ENCODE measurements at regions not wholly inside any gene's neighbourhood (a gene's known extent, or its start where the extent isn't known, plus 50 kb on each side); places are given as distances from the start of the nearest gene placed in this dataset.

- Histone ChIP-seq H3K4me3 (no peak overlapping the region), H3K27ac (no peak overlapping the region), H3K27me3 (no peaks in the 10 kb centered on the region), H3K9ac (no peak overlapping the region), H3K9me3 (replicated peaks in 1 of 11) (0 out of 22 replicates have a peak, but pooled peaks cover 0 to 4% (median 0%) of the 10 kb centered on the region in 11 experiments), H3K36me3 (no peaks in the 10 kb centered on the region), H3K4me1 (peaks cover 0 to 8% (median 0%) of the 10 kb centered on the region in 10 experiments; a peak in 6 of 20 replicates), H3K4me2 (no peak overlapping the region), H4K20me1 (no peaks in the 10 kb centered on the region)
- no peak for TF ChIP-seq Cebpa-rat (IDR thresholded peaks at IDR 0.05)
Measured at GRCh38 chr11:127273593-127274327, 273.2 kb upstream of the KIRREL3 start.

- no peaks in the 10 kb centered on the region for H3K36me3 ChIP-seq
- H3K27ac ChIP-seq = no peak overlapping the region
- peaks cover 0 to 5% (median 0%) of the 10 kb centered on the region in 10 experiments; a peak in 1 of 20 replicates for H3K4me1 ChIP-seq
- peaks cover 0 to 9% (median 4%) of the 10 kb centered on the region in 11 experiments; a peak in 5 of 22 replicates for H3K9me3 ChIP-seq (replicated peaks in 1 of 11)
- no peak for TF ChIP-seq Cebpa-rat (IDR thresholded peaks at IDR 0.05)
- H4K20me1 ChIP-seq = no peaks in the 10 kb centered on the region
- no peaks in the 10 kb centered on the region for H3K27me3 ChIP-seq
- H3K9ac ChIP-seq = no peak overlapping the region
- H3K4me3 ChIP-seq = no peak overlapping the region
- H3K4me2 ChIP-seq = 0 out of 22 replicates have a peak overlapping the region, but pooled peaks of 1 of the 11 experiments have one; percentile 2
Measured at GRCh38 chr11:127270851-127271250, 270.3 kb upstream of the KIRREL3 start.

GRCh38 chr11:127269911-127270310, 269.3 kb upstream of the KIRREL3 start:
- no peak overlapping the region for H3K27ac ChIP-seq
- H3K36me3 ChIP-seq = no peaks in the 10 kb centered on the region
- H3K9ac ChIP-seq = no peak overlapping the region
- H4K20me1 ChIP-seq = no peaks in the 10 kb centered on the region
- TF ChIP-seq Cebpa-rat (IDR thresholded peaks at IDR 0.05) = no peak
- peaks cover 0 to 5% (median 0%) of the 10 kb centered on the region in 10 experiments; a peak in 1 of 20 replicates for H3K4me1 ChIP-seq
- H3K9me3 ChIP-seq (replicated peaks in 1 of 11) = peaks cover 0 to 9% (median 4%) of the 10 kb centered on the region in 11 experiments; a peak in 5 of 22 replicates
- no peak overlapping the region for H3K4me2 ChIP-seq
- no peaks in the 10 kb centered on the region for H3K27me3 ChIP-seq
- H3K4me3 ChIP-seq = no peak overlapping the region

- H3K9ac ChIP-seq = no peak overlapping the region
- no peak overlapping the region for H3K4me2 ChIP-seq
- no peaks in the 10 kb centered on the region for H3K27me3 ChIP-seq
- no peaks in the 10 kb centered on the region for H4K20me1 ChIP-seq
- H3K9me3 ChIP-seq (replicated peaks in 1 of 11) = peaks cover 0 to 9% (median 4%) of the 10 kb centered on the region in 11 experiments; a peak in 5 of 22 replicates
- no peaks in the 10 kb centered on the region for H3K36me3 ChIP-seq
- H3K4me1 ChIP-seq = peaks cover 0 to 5% (median 0%) of the 10 kb centered on the region in 10 experiments; a peak in 1 of 20 replicates
- TF ChIP-seq Cebpa-rat (IDR thresholded peaks at IDR 0.05) = no peak
- no peak overlapping the region for H3K4me3 ChIP-seq
- no peak overlapping the region for H3K27ac ChIP-seq
Measured at GRCh38 chr11:127268932-127269331, 268.4 kb upstream of the KIRREL3 start.

- Histone ChIP-seq H3K27me3 (no peaks in the 10 kb centered on the region), H3K9me3 (replicated peaks in 1 of 11) (peaks cover 0 to 9% (median 4%) of the 10 kb centered on the region in 11 experiments; a peak in 5 of 22 replicates), H3K4me3 (no peak overlapping the region), H3K4me1 (peaks cover 0 to 5% (median 0%) of the 10 kb centered on the region in 10 experiments; a peak in 1 of 20 replicates), H3K27ac (no peak overlapping the region), H3K36me3 (no peaks in the 10 kb centered on the region), H3K4me2 (no peak overlapping the region), H4K20me1 (no peaks in the 10 kb centered on the region), H3K9ac (no peak overlapping the region)
- TF ChIP-seq Cebpa-rat (IDR thresholded peaks at IDR 0.05) = no peak
Measured at GRCh38 chr11:127268521-127268920, 268.0 kb upstream of the KIRREL3 start.

GRCh38 chr11:127259102-127259501, 258.5 kb upstream of the KIRREL3 start:
- H3K9me3 ChIP-seq (replicated peaks in 1 of 11) = peaks cover 0 to 7% (median 0%) of the 10 kb centered on the region in 11 experiments; a peak in 2 of 22 replicates
- H3K4me2 ChIP-seq = peak overlapping the region in 4 of 11 experiments; percentile 52 to 59 (median 53); a peak in 2 of 22 replicates
- no peak overlapping the region for H3K27ac ChIP-seq
- TF ChIP-seq Cebpa-rat (IDR thresholded peaks at IDR 0.05) = no peak
- H3K9ac ChIP-seq = no peak overlapping the region
- peaks cover 0 to 10% (median 8%) of the 10 kb centered on the region in 10 experiments; a peak in 16 of 20 replicates for H3K4me1 ChIP-seq
- H3K4me3 ChIP-seq = no peak overlapping the region
- no peaks in the 10 kb centered on the region for H4K20me1 ChIP-seq
- no peaks in the 10 kb centered on the region for H3K36me3 ChIP-seq
- no peaks in the 10 kb centered on the region for H3K27me3 ChIP-seq

- no peak overlapping the region for H3K27ac ChIP-seq
- no peak for TF ChIP-seq Cebpa-rat (IDR thresholded peaks at IDR 0.05)
- H3K27me3 ChIP-seq = no peaks in the 10 kb centered on the region
- no peak overlapping the region for H3K9ac ChIP-seq
- H3K4me2 ChIP-seq = 0 out of 22 replicates have a peak overlapping the region, but pooled peaks of 1 of the 11 experiments have one; percentile 7
- peaks cover 0 to 7% (median 0%) of the 10 kb centered on the region in 11 experiments; a peak in 2 of 22 replicates for H3K9me3 ChIP-seq (replicated peaks in 1 of 11)
- H3K4me3 ChIP-seq = no peak overlapping the region
- no peaks in the 10 kb centered on the region for H3K36me3 ChIP-seq
- peaks cover 17 to 34% (median 26%) of the 10 kb centered on the region in 10 experiments for H3K4me1 ChIP-seq
- H4K20me1 ChIP-seq = no peaks in the 10 kb centered on the region
Measured at GRCh38 chr11:127255209-127255608, 254.6 kb upstream of the KIRREL3 start.

- Histone ChIP-seq H3K9ac (peak overlapping the region in 9 of 11 experiments; percentile 7 to 65 (median 30); a peak in 13 of 22 replicates), H3K9me3 (replicated peaks in 1 of 11) (no peaks in the 10 kb centered on the region), H3K4me2 (peak overlapping the region; percentile 72 to 84 (median 78)), H4K20me1 (no peaks in the 10 kb centered on the region; a peak in 1 of 22 replicates), H3K4me3 (no peak overlapping the region), H3K27ac (peak overlapping the region in 9 of 11 experiments; percentile 27 to 71 (median 53); a peak in 18 of 22 replicates), H3K4me1 (peaks cover 17 to 41% (median 32%) of the 10 kb centered on the region in 10 experiments), H3K36me3 (no peaks in the 10 kb centered on the region), H3K27me3 (0 out of 22 replicates have a peak, but pooled peaks cover 0 to 3% (median 0%) of the 10 kb centered on the region in 11 experiments)
- no peak for TF ChIP-seq Cebpa-rat (IDR thresholded peaks at IDR 0.05)
Measured at GRCh38 chr11:127252321-127252720, 251.8 kb upstream of the KIRREL3 start.

- no peak overlapping the region for H3K27ac ChIP-seq
- H3K4me2 ChIP-seq = no peak overlapping the region
- no peaks in the 10 kb centered on the region; a peak in 1 of 22 replicates for H4K20me1 ChIP-seq
- H3K27me3 ChIP-seq = 0 out of 22 replicates have a peak, but pooled peaks cover 0 to 3% (median 0%) of the 10 kb centered on the region in 11 experiments
- no peak for TF ChIP-seq Cebpa-rat (IDR thresholded peaks at IDR 0.05)
- H3K4me1 ChIP-seq = peaks cover 23 to 49% (median 42%) of the 10 kb centered on the region in 10 experiments
- no peaks in the 10 kb centered on the region for H3K36me3 ChIP-seq
- H3K9ac ChIP-seq = no peak overlapping the region
- no peak overlapping the region for H3K4me3 ChIP-seq
- no peaks in the 10 kb centered on the region for H3K9me3 ChIP-seq (replicated peaks in 1 of 11)
Measured at GRCh38 chr11:127249576-127249975, 249.0 kb upstream of the KIRREL3 start.
